Hepatocyte (in vitro differentiated cells): ENCODE measurements at regions not wholly inside any gene's neighbourhood (a gene's known extent, or its start where the extent isn't known, plus 50 kb on each side); places are given as distances from the start of the nearest gene placed in this dataset.

ENCODE experiments used
- CTCF ChIP-seq: fragments of 200-600 bp; sonication (generic); IDR thresholded peaks from 2 replicates; pipeline ENCODE4 v1.5.1; 2016; ENCODE audit warnings: antibody characterized with exemption, mild to moderate bottlenecking; ENCODE audit not compliant: poor library complexity
- EZH2phosphoT487 ChIP-seq: fragments of 200-600 bp; sonication (generic); IDR thresholded peaks from one replicate; pipeline ENCODE4 v1.6.1; 2018; ENCODE audit warnings: antibody characterized with exemption, mild to moderate bottlenecking, low read depth, moderate library complexity; ENCODE audit not compliant: unreplicated experiment, severe bottlenecking

GRCh38 chrX:5122181-5122678 is 1106.4 kb downstream of the NLGN4X start:
- TF ChIP-seq CTCF = no peak
- no peak for TF ChIP-seq EZH2phosphoT487
